GM18505 (cell line): ENCODE measurements at regions not wholly inside any gene's neighbourhood (a gene's known extent, or its start where the extent isn't known, plus 50 kb on each side); places are given as distances from the start of the nearest gene placed in this dataset.
"Not testable (repeated sequence)": the region's sequence is repeated elsewhere in the genome, so short reads cannot be mapped to it uniquely, and the experiment has no call there.

Experiments used
- ATAC-seq: cut with Tn5 transposase; IDR thresholded peaks from one replicate; pipeline ENCODE4 v1.9.1; 2021; ENCODE audit not compliant: unreplicated experiment
- POLR2A ChIP-seq: IDR thresholded peaks from 4 replicates; pipeline ENCODE4 v1.6.1; 2011; ENCODE audit warnings: borderline replicate concordance; ENCODE audit not compliant: insufficient read depth, insufficient read length; ENCODE audit errors: extremely low read depth

GRCh38 chr16:29578898-29579297 is 72.7 kb upstream of the NPIPB12 start:
- not testable (repeated sequence) for ATAC-seq

DNA sequence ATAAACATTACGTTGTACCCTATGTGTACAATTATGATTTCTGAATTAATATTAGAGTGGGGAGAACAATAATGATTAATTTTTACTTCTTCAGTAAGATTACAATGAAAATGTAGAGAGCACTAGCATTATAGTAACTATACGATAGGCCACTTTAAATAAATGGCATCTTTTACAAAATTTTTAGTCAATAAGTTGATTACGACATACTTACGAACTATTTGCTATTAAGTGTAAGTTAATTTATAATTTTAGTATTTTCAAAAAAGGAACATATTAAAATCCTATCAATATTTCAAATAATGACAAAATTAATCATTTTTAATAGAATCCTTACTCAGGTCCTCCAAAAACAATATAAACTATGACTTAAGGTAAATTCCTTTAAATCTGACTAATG is 75.6 kb upstream of the NPIPB12 start:
- ATAC-seq: not testable (repeated sequence)

DNA sequence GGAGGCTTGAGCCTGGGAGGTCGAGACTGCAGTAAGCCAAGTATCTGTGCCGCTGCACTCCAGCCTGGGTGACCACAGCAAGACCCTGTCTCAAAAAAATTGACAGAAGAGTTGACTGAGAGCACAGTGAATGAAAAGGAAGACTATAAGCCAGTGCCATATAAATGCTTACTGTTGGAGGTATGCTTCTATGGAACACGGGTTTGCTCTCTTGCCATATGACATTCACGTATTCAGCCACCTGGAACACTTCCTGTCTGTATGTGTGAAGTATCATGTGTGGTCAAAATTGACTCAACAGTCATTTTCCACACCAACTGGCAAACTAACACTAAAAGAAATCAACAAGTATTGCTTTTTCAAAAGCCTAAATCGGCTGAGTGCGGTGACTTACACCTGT is 71.1 kb upstream of the SPN start:
- ATAC-seq: not testable (repeated sequence)

GRCh38 chr16:29594269-29594925 is 68.7 kb upstream of the SPN start:
- peak; percentile 42 for ATAC-seq

- ATAC-seq: peak; percentile 71
- TF ChIP-seq POLR2A: peak; percentile 58
Observed at GRCh38 chr16:29594926-29595838, 67.9 kb upstream of the SPN start.

DNA sequence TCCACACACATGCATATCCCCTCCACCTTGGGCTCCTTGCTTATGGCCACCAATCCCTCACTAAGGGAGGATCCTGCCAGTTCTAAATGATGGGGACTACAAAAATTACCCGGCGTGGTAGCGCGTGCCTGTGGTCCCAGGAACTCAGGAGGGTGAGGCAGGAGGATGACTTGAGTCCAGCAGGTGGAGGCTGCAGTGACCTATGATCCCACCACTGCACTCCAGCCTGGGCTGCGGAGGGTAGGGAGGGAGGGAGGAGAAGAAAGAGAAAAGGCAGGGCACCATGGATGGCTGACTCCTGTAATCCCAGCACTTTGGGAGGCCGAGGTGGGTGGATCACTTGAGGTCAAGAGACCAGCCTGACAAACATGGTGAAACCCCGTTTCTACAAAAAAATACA is 66.0 kb upstream of the SPN start:
- ATAC-seq: not testable (repeated sequence)

DNA sequence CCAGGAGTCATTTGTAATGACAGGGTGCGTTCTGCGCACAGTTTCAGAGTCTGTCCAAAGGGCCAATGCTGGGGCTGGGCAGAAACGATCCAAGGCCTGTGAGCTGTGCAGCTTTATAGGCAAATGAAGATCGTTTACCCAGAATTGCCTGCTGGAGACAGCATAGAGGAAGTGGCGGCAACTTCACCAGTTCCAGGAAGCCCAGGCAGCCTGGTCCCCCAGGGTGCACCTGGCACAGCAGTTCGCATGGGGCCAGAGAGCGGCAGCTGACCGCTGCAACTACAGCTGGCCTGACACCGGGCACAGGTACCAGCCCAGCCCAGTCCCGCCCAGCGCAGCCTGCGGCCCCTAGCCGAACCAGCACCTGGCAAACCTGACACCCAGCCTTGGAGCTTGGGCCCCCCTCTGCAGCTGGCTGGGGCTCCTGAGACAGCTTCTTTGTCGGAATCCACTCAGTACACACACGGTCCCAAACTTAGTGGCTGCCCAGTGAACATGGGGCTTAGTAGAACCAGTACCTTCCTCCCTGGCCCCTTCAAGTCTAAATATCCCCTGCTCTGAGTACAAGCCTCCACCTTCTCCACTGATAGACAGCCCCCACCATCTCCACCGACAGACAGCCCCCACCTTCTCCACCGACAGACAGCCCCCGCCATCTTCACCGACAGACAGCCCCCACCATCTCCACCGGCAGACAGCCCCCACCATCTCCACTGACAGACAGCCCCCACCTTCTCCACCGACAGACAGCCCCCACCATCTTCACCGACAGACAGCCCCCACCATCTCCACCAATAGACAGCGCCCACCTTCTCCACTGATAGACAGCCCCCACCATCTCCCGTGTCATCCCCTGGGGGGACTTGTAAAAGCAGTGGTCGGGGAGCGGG is 62.7 kb upstream of the SPN start:
- ATAC-seq: not testable (repeated sequence)

- not testable (repeated sequence) for ATAC-seq
Observed at GRCh38 chr16:29602247-29602625, 60.8 kb upstream of the SPN start.

DNA sequence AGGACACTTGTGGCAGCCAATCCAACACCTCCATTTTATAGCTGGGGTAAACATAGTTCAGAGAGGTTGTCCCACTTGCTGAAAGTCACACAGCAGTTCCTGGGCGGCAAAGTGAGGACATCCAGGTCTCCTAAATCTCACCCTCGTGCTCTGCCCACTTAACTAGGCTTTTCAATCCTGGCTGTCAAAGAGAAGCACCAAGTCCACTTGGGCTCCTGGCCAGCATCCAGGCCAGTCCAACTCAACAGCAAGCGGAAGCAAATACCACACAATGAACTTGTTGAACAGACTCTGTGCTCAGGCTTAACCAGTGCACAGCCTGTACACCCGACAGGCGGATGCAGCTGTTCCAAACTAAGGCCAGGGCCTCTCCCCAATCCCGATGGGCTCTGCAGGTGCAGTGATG is 60.4 kb upstream of the SPN start:
- not testable (repeated sequence) for ATAC-seq

DNA sequence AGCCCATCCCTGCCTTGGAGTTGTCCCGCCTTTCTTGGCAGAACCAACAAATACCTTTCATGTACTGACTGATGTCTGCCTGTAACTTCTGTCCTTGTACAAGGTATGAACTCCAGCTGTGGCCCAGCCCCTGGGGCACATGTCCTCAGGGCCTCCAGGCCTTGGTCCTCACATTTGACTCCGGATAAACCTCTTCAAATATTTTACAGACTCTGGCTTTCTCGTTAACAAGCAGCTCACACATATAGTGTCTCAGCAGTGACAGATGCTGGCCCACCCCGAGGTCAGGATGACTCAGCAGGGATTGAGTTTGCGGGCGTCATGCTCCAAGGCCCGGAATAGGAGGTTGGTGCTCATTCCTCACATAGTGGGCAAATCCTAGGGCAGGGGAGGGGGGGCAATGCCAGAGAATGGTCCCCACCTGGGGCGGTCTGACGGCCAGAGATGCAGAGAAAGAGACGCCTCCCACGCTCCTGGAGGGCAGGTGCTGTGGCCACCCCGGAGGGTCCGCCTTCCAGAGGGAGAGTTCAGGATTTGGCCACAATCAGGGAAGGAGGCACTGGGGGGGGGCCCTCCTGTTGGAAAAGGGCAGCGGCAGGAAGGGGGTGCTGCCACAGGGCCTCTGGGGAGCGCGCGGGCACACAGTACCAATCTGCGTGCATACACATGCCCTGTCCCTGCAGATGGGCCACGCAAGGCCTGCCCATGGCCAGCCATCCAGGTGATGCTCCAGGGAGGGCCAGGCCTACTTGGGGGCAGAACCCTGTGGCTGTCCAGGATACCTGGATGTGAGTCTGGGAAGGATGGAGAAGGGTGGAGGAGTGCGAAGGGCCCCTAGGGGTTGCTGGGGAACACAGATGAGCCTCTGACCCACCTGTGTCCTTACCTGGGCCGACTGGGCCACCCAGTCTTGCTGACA is 58.2 kb upstream of the SPN start:
- ATAC-seq: not testable (repeated sequence)

GRCh38 chr16:29605593-29606205 is 57.3 kb upstream of the SPN start:
- ATAC-seq: not testable (repeated sequence)

DNA sequence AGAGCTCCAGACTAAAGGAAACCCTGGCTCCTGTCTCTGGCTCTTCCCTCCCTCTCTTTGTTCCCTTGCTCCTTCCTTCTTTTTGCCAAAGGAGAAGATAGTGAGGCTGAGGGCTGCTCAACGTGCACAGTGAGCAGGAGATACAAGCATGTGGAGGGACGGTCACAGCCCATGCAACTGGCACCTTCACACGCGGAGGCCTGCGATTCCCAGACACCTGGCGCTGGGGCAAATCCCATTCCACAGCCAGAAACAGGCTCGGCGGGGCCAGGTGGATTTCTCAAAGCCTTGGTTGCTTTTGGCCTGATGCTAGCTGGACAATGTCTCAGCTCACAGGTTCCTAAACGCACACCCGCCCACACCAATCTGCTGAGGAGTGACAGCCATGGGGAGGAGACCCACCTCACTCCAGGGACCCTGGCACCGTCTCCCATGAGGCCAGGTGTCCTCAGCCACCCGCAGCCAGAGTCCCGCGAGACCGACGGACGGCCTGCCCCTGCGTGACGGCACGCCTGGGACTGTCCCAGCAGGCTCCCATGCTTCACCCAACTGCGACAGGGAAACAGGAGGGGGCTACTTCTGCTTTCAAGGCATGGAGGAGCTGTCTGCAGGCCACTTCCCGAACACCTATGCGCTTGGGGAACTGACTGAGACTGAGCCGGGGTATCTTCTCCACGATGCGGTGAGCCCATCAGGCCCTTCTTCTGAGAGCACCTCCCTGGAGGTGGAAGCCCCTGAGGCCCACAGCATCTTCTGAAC is 56.2 kb upstream of the SPN start:
- ATAC-seq: not testable (repeated sequence)

DNA sequence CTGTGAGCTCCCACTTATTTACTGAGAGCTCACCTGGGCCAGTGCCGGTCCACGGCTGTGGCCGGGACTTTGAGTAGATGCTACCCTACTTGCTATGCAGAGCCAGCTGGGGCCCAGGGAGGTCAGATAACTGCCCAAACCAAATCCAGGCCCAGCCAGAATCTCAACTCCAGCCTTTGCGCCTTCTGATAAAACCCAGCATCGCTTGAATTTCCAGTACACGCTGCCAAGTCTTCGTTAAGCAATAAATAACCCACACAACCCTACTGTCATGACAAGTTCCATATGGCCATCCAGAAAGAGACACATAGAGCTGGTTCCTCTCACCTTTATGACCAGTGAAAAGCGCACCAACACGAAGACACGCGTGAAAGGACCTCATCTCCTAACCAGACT is 55.6 kb upstream of the SPN start:
- ATAC-seq: not testable (repeated sequence)

DNA sequence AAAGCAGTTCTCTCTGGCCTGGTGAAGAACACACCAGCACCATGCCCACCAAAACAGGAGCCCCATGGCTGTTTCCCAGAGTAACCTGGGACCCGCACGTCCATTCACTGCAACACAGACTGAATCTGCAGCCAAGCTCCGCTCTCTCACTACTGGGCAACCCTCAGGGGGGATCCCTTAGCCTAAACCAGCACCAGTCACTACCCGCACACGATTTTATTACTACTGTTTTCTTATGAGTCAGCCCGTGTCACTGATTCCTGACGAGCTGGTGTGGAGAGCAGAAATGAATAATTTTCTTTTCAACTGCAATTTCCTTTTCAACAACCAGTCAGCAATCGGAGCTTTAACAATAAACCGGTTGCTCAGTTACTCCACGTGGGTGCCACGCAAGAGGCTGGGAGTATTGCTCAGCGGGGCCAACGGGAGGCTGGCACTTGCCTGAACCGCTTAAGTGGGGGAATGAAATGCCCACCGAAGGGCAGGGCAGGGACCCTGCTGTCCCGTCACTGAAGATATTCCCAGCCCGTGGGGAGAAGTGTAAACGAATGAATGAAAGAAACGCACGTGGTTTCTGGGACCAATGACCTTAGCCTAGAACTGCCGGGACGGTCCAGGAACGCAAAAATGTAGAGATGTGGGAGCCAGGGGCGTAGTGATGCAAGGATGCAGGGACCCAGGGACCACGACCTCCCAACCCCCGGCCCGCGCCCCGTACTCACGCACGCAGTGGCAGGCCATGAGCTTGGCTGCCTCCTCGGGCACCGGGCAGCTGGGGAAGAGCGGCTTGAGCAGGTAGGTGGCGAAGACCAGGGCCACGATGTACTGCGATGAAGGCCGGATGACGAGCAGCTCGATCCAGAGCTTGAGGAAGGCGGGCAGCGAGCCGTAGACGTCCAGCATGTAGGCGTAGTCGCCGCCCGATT is 50.4 kb upstream of the SPN start:
- peak; percentile 27 for ATAC-seq
